ENCODE measurements at regions not wholly inside any gene's neighbourhood (a gene's known extent, or its start where the extent isn't known, plus 50 kb on each side); places are given as distances from the start of the nearest gene placed in this dataset.

- Mint-ChIP-seq H3K36me3 (ENCODE audit: low read depth) (no peaks in the 10 kb centered on the region), H3K27ac (no peak overlapping the region), H3K9me3 (peaks cover 2% of the 10 kb centered on the region), H3K27me3 (no peaks in the 10 kb centered on the region), H3K4me3 (no peak overlapping the region), H3K4me1 (ENCODE audit: low read depth) (no peaks in the 10 kb centered on the region)
- intact Hi-C loops (cut with micrococcal nuclease) = no loop called here
- no peak for DNase-seq
- CTCF ChIA-PET = no interaction called here
- no peak for ATAC-seq
- no peak for TF ChIP-seq CTCF (IDR thresholded peaks at IDR 0.05)
- POLR2A ChIA-PET = no interaction called here
Measured at GRCh38 chr20:56689318-56689717, 60.2 kb downstream of the TFAP2C start.

- Mint-ChIP-seq H3K9me3 (peaks cover 2% of the 10 kb centered on the region), H3K27me3 (no peaks in the 10 kb centered on the region), H3K27ac (no peak overlapping the region), H3K4me3 (no peak overlapping the region), H3K36me3 (ENCODE audit: low read depth) (no peaks in the 10 kb centered on the region), H3K4me1 (ENCODE audit: low read depth) (no peaks in the 10 kb centered on the region)
- no peak for TF ChIP-seq CTCF (IDR thresholded peaks at IDR 0.05)
- intact Hi-C loops (cut with micrococcal nuclease) = no loop called here
- ChIA-PET CTCF (interaction anchor here (1.1 kb wide), 1 partner anchor 139 kb away, joined by 3 read pairs; no protein-coding TSS in a partner anchor), POLR2A (no interaction called here)
- no peak for ATAC-seq
- DNase-seq = no peak
Measured at GRCh38 chr20:56689852-56690485, 60.9 kb downstream of the TFAP2C start.

GRCh38 chr20:56690531-56691175, 61.5 kb downstream of the TFAP2C start:
- Mint-ChIP-seq H3K27ac (no peak overlapping the region), H3K4me3 (no peak overlapping the region), H3K27me3 (no peaks in the 10 kb centered on the region), H3K36me3 (ENCODE audit: low read depth) (no peaks in the 10 kb centered on the region), H3K9me3 (peaks cover 2% of the 10 kb centered on the region), H3K4me1 (ENCODE audit: low read depth) (no peaks in the 10 kb centered on the region)
- ChIA-PET POLR2A (no interaction called here), CTCF (interaction anchor here (0.8 to 1.1 kb wide), 2 partner anchors 10 to 140 kb away, joined by 3 read pairs; no protein-coding TSS in a partner anchor)
- DNase-seq (no peak), ATAC-seq (no peak)
- TF ChIP-seq CTCF (IDR thresholded peaks at IDR 0.05) = no peak
- intact Hi-C loops (cut with micrococcal nuclease) = no loop called here

- peaks cover 2% of the 10 kb centered on the region for H3K9me3 Mint-ChIP-seq
Measured at GRCh38 chr20:56691325-56691998, 62.4 kb downstream of the TFAP2C start.

More at GRCh38 chr20:56691325-56691998, 62.4 kb downstream of the TFAP2C start:
- Mint-ChIP-seq H3K4me1 (ENCODE audit: low read depth) (no peaks in the 10 kb centered on the region), H3K27ac (no peak overlapping the region), H3K4me3 (no peak overlapping the region), H3K27me3 (no peaks in the 10 kb centered on the region), H3K36me3 (ENCODE audit: low read depth) (no peaks in the 10 kb centered on the region)
- DNase-seq (no peak), ATAC-seq (no peak)
- TF ChIP-seq CTCF (IDR thresholded peaks at IDR 0.05) = no peak
- intact Hi-C loops (cut with micrococcal nuclease) = no loop called here
- ChIA-PET POLR2A (no interaction called here), CTCF (interaction anchor here (0.8 kb wide), 1 partner anchor 11 kb away, joined by 3 read pairs; no protein-coding TSS in a partner anchor)
